Activated CD4-positive, alpha-beta memory T cell treated with anti-CD3 and anti-CD28 coated beads, Interleukin-2, amount 10 ng/mL, durations not matched to agents 7 days and 5 days (primary cell): ENCODE measurements at regions not wholly inside any gene's neighbourhood (a gene's known extent, or its start where the extent isn't known, plus 50 kb on each side); places are given as distances from the start of the nearest gene placed in this dataset.

Experiments
- CTCF ChIA-PET: fragments of 350-600 bp; sonication (Branson Sonifier 250); formaldehyde crosslinking; loops from one replicate; lab custom pipeline; 2021; ENCODE audit warnings: antibody characterized with exemption, inconsistent platforms; lab: Charles Lee
- POLR2A ChIA-PET: fragments of 350-600 bp; sonication (Branson Sonifier 250); formaldehyde crosslinking; loops from one replicate; lab custom pipeline; 2021; ENCODE audit warnings: antibody characterized with exemption; lab: Charles Lee
- DNase-seq: peaks from one replicate; pipeline ENCODE4 v3.0.0-alpha.2; 2020
- H3K27ac Mint-ChIP-seq: one replicate; pipeline ENCODE4 v1.8.0; 2021; ENCODE audit warnings: mild to moderate bottlenecking, mixed read lengths
- H3K27me3 Mint-ChIP-seq: one replicate; pipeline ENCODE4 v1.8.0; 2021; ENCODE audit warnings: mixed read lengths
- H3K36me3 Mint-ChIP-seq: one replicate; pipeline ENCODE4 v1.8.0; 2021; ENCODE audit warnings: low read depth, mixed read lengths
- H3K4me1 Mint-ChIP-seq: one replicate; pipeline ENCODE4 v1.8.0; 2021; ENCODE audit warnings: mixed read lengths
- H3K4me3 Mint-ChIP-seq: one replicate; pipeline ENCODE4 v1.8.0; 2021; ENCODE audit warnings: mild to moderate bottlenecking, mixed read lengths
- H3K9me3 Mint-ChIP-seq: one replicate; pipeline ENCODE4 v1.8.0; 2021; ENCODE audit warnings: mixed read lengths

DNA sequence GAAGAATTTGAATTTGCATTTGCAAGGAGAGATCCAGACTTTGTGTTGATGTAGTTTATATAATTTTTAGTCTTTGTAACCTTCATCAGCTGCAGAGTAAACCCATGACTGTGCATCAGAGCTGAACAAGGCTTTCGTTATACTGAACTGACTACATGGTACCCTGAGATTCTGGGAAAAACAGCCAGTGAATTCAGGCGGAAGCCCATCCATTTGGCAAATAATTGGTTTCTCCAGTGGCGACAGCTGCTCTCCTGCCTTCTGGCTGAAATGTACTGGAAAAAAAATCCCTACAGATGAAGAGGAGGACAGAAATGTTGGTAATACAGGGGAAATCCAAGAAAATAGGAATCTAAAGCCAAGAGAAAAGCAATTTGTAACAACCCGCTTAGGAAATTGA, 657.5 kb upstream of the CDH7 start:
- ChIA-PET CTCF (no interaction called here), POLR2A (no interaction called here)
- Mint-ChIP-seq H3K4me3 (no peak overlapping the region), H3K27me3 (no peaks in the 10 kb centered on the region), H3K4me1 (no peaks in the 10 kb centered on the region), H3K27ac (no peak overlapping the region), H3K9me3 (peaks cover 7% of the 10 kb centered on the region), H3K36me3 (no peaks in the 10 kb centered on the region)
- no peak for DNase-seq

DNA sequence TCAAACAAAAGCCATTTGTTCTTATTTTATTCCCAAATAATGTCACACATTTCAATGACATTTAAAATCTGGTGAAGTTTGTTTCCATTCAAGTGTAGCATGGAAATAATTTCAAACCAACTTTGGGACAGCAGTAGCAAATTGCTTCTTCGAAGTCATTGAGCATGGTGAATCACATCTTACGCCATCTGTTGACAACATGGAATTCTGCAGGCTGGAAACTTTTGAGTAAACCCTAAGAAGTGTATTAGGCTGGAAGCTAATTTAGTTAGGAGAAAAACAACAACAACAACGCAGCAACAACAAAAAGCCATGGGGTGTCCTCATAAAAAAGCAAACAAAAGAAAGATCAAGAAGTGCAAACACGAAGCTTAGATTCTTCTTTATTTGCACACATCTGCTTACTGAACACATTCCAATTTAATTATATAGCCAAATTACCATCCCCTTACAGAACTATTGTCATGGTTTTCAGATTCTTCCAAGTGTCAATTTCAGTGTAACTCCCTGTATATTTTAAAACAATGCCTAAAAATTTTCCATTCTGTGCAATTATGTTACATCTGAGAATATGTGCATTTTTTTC, 659.0 kb upstream of the CDH7 start:
- no peaks in the 10 kb centered on the region for H3K4me1 Mint-ChIP-seq
- no peak for DNase-seq
- H3K4me3 Mint-ChIP-seq = no peak overlapping the region
- H3K27ac Mint-ChIP-seq = no peak overlapping the region
- no peaks in the 10 kb centered on the region for H3K27me3 Mint-ChIP-seq
- CTCF ChIA-PET = no interaction called here
- H3K9me3 Mint-ChIP-seq = peaks cover 7% of the 10 kb centered on the region
- no peaks in the 10 kb centered on the region for H3K36me3 Mint-ChIP-seq
- POLR2A ChIA-PET = no interaction called here

DNA sequence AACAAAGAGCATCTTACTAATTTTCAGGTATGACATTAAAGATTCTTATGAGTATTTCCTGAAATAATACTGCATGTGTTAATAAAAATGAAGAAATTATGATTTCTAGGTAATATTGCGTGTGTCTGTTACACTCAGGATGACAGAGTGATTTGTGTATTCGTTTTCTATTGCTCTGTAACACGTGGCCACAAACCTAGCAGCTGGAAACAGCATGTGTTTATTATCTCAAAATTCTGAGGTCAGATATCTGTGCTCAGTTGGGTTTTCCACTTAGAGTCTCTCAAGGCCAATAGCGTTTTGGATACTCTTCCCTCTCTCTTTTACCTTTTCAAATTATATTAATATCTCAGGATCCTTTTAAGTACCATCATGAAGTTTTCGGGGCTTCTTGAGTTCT, 667.9 kb upstream of the CDH7 start:
- Mint-ChIP-seq H3K36me3 (no peaks in the 10 kb centered on the region), H3K4me3 (no peak overlapping the region), H3K9me3 (no peaks in the 10 kb centered on the region), H3K4me1 (no peaks in the 10 kb centered on the region), H3K27me3 (no peaks in the 10 kb centered on the region), H3K27ac (no peak overlapping the region)
- ChIA-PET POLR2A (no interaction called here), CTCF (no interaction called here)
- no peak for DNase-seq

DNA sequence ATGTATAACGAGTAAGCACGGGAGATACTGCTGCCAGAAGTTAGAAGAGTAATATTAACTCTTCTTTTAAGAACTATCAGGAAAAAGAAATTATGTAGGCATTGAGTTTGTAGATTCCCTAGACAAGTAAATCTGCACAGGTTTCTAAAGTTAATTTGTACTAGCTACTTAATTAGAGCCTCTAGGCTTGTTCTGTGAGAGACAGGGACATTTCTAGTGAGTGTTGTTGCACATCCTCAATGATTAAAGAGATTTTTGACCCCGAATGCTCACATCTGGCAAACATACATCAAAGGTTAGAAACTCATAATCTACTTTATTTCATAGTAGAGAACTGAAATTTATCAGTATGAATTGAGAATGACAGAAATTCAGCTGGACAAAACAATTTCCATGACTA, 669.0 kb upstream of the CDH7 start:
- Mint-ChIP-seq H3K4me3 (no peak overlapping the region), H3K36me3 (no peaks in the 10 kb centered on the region), H3K27ac (no peak overlapping the region), H3K4me1 (no peaks in the 10 kb centered on the region), H3K9me3 (no peaks in the 10 kb centered on the region), H3K27me3 (no peaks in the 10 kb centered on the region)
- POLR2A ChIA-PET = no interaction called here
- CTCF ChIA-PET = no interaction called here
- no peak for DNase-seq

DNA sequence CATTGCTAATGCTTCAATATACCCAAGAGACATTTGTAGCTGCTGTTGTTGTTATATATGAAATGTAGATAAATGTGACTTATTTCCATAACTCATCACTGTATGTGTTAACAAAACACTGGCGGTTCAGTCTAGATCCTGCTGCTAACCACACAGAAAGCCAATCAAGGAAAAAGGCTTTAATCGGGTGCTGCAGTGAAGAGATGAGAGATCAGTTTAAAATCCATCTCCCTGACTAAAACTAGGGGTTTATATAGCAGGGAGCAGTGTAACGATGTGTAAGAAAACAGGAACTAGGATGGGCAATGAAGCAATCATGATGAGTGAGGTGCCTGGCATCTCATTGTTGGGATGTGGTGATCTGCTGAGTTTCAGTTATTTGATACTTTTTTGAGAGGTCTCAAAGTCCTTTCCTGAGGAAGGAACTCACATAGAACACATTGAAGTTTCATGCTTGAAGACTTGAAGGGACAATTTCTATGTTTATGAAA, 677.7 kb upstream of the CDH7 start:
- no peak for DNase-seq
- H3K4me3 Mint-ChIP-seq = no peak overlapping the region
- H3K36me3 Mint-ChIP-seq = no peaks in the 10 kb centered on the region
- ChIA-PET CTCF (no interaction called here), POLR2A (no interaction called here)
- H3K9me3 Mint-ChIP-seq = peaks cover 9% of the 10 kb centered on the region
- H3K4me1 Mint-ChIP-seq = no peaks in the 10 kb centered on the region
- H3K27me3 Mint-ChIP-seq = no peaks in the 10 kb centered on the region
- no peak overlapping the region for H3K27ac Mint-ChIP-seq

DNA sequence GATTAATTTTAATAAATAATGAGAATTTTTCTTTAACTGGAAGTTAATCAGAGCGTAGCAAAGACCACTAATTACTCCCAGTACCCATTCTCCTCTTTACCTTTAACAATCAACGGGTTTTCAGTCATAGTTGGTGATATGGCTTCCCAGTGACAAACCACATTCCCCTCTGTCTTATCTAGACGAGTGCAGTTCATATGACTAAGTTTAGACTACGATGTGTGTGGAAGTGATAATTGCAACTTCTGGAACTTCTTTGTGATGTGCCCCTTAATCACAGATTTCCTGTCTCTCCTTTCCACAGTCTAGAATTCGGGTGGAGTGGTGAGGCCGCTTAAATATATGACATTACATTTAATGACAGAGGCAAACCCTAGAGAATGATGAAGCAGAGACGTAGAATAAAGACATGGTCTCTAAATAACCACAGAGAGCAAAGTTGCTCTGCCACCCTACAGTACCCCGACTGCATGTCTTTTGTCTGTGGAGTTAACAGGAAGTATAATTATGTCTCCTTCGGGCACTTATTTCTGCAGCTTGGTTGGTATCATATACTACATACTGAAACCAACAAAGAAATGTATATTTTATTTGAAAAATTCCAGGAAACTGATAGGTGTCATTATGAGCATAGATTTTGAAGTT, 693.3 kb upstream of the CDH7 start:
- no peaks in the 10 kb centered on the region for H3K4me1 Mint-ChIP-seq
- H3K4me3 Mint-ChIP-seq = no peak overlapping the region
- no peaks in the 10 kb centered on the region for H3K36me3 Mint-ChIP-seq
- ChIA-PET CTCF (no interaction called here), POLR2A (no interaction called here)
- no peak for DNase-seq
- H3K27ac Mint-ChIP-seq = no peak overlapping the region
- H3K27me3 Mint-ChIP-seq = no peaks in the 10 kb centered on the region
- peaks cover 7% of the 10 kb centered on the region for H3K9me3 Mint-ChIP-seq

DNA sequence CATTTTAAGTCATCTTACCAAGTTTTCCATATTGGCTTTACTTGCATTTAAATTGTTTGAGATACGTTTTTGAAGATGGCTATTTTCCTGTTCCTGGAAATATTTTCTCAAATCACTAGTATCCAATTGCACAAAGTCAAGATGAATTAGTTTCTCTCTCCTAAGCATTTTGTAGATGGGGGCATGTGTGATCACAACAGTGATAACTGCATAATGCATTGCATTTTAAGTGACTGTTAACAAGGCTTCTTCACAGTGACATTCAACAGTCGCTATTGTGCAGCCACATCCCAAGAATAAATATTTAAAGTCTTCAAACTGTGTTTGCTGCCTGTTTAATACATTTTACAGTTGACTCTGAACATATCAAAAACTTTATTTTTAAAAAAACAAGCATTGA, 694.2 kb upstream of the CDH7 start:
- ChIA-PET CTCF (no interaction called here), POLR2A (no interaction called here)
- Mint-ChIP-seq H3K27me3 (no peaks in the 10 kb centered on the region), H3K36me3 (no peaks in the 10 kb centered on the region), H3K4me3 (no peak overlapping the region), H3K9me3 (peaks cover 7% of the 10 kb centered on the region), H3K4me1 (no peaks in the 10 kb centered on the region), H3K27ac (no peak overlapping the region)
- no peak for DNase-seq

DNA sequence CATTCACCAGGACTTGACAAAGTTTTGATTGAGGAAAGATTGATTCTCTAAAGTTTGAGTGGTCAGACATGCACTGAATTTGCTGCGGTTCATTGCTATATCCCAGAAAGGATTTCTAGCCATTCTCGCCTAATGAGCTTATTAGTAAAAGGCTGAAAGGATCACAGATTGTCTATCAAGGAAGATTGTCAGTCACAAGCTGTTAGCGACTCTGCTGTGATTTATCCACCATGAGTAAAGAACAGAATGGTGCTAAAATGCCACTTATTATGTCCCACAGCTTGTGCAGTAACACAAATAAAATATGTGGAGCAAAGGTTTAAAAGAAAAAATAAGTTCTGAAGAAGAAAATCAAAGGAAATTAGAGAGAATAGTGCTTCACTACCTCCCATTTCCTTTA, 701.2 kb upstream of the CDH7 start:
- POLR2A ChIA-PET = no interaction called here
- no peak overlapping the region for H3K4me3 Mint-ChIP-seq
- CTCF ChIA-PET = no interaction called here
- H3K4me1 Mint-ChIP-seq = no peaks in the 10 kb centered on the region
- no peak overlapping the region for H3K27ac Mint-ChIP-seq
- peaks cover 4% of the 10 kb centered on the region for H3K9me3 Mint-ChIP-seq
- no peak for DNase-seq
- no peaks in the 10 kb centered on the region for H3K27me3 Mint-ChIP-seq
- no peaks in the 10 kb centered on the region for H3K36me3 Mint-ChIP-seq

DNA sequence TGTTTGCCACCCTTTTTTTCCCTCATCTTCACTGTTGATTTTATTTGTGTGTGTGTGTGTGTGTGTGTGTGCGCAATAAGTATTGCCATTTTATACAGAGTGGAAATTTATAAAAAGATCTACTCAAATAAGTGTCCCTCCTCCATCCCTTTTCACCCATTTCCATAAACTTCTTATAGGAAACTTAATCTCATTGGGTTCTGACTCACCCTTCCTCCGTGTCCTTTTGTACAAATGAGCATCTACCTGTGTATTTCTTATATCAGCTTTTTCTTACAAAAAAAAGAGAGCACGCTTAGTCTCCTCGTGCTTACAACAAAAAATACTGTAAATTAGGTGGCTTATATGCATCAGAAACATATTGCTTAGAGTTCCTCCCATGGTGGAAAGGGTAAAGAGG, 711.2 kb upstream of the CDH7 start:
- CTCF ChIA-PET = no interaction called here
- no peak overlapping the region for H3K27ac Mint-ChIP-seq
- POLR2A ChIA-PET = no interaction called here
- peaks cover 4% of the 10 kb centered on the region for H3K9me3 Mint-ChIP-seq
- no peak overlapping the region for H3K4me3 Mint-ChIP-seq
- no peaks in the 10 kb centered on the region for H3K4me1 Mint-ChIP-seq
- no peaks in the 10 kb centered on the region for H3K36me3 Mint-ChIP-seq
- DNase-seq = no peak
- H3K27me3 Mint-ChIP-seq = no peaks in the 10 kb centered on the region

DNA sequence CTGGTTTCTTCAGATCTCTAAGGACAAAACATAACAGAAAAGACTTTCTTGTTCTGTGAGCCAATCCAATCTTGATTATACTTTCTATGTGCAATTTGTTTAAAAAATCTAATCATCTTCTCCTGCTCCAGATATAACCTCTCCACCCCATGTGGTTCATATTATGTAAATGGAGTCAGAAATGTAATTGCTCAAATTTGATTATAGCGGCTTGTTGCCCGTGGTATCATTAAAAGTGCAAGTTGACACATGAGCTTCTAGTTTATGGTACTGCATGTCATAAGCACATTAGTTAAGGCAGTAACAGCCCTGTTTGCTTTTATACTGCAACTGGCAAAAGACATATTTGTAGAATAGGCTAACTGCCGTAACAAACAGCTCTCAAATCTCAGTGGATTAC, 715.1 kb upstream of the CDH7 start:
- H3K4me1 Mint-ChIP-seq = no peaks in the 10 kb centered on the region
- CTCF ChIA-PET = no interaction called here
- POLR2A ChIA-PET = no interaction called here
- no peaks in the 10 kb centered on the region for H3K36me3 Mint-ChIP-seq
- no peak overlapping the region for H3K4me3 Mint-ChIP-seq
- H3K9me3 Mint-ChIP-seq = peaks cover 1% of the 10 kb centered on the region
- H3K27ac Mint-ChIP-seq = no peak overlapping the region
- no peak for DNase-seq
- H3K27me3 Mint-ChIP-seq = no peaks in the 10 kb centered on the region

DNA sequence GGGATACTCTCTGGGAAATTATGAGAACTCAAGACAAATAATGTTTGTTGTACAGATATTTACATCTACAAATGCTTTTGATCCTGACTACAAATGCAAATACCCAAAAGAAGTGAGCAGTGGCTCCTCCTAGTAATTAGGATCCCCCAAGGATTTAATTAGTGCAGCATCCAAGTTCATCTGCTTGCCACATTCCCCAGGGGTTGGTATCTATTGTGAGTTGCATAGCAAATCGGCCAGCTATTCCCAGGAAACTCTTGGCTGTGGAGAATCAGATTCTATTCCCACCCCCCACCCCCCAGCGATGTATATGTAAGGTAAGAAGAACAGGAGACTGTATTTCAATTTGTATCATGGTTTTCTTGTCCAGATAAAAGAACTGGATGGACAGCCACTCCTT, 725.1 kb upstream of the CDH7 start:
- no peaks in the 10 kb centered on the region for H3K36me3 Mint-ChIP-seq
- peaks cover 6% of the 10 kb centered on the region for H3K9me3 Mint-ChIP-seq
- no peak for DNase-seq
- POLR2A ChIA-PET = no interaction called here
- H3K4me3 Mint-ChIP-seq = no peak overlapping the region
- H3K27me3 Mint-ChIP-seq = no peaks in the 10 kb centered on the region
- no peaks in the 10 kb centered on the region for H3K4me1 Mint-ChIP-seq
- H3K27ac Mint-ChIP-seq = no peak overlapping the region
- CTCF ChIA-PET = no interaction called here

DNA sequence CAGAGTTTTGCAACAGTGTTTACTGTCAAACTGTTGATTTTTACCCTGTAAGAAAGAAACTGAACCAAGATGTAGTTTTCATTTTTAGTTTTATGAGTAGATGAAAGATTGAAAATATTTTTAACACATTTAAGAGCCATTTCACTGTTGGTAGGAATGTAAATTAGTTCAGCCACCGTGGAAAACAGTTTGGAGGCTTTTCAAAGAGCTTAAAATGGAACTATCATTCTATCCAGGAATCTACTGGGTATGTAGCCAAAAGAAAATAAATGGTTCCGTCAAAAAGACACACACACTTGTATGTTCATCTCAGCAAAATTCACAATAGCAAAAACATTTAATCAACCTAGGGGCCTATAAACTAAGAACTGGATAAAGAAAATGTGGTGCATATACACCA, 729.8 kb upstream of the CDH7 start:
- no peaks in the 10 kb centered on the region for H3K36me3 Mint-ChIP-seq
- ChIA-PET CTCF (no interaction called here), POLR2A (no interaction called here)
- DNase-seq = no peak
- H3K9me3 Mint-ChIP-seq = peaks cover 7% of the 10 kb centered on the region
- no peaks in the 10 kb centered on the region for H3K27me3 Mint-ChIP-seq
- H3K4me3 Mint-ChIP-seq = no peak overlapping the region
- no peak overlapping the region for H3K27ac Mint-ChIP-seq
- H3K4me1 Mint-ChIP-seq = no peaks in the 10 kb centered on the region

DNA sequence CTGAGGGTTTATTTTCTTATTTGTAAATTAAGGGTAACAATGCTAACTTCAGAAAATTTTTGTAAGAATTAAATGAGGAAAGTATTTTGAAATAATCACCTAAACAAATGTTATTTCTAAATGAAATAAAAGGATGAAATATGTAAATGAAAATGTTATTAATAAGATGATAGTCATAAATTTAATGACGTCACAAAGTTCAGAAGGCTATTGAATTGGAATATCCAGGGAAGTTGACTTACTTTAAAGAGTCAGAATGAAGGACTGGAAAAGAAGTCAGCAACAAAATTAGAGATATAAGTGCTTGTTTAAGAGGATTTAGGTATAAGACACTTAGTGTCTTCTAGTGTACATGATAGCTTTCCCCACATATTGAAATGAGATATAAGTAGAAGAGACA, 732.6 kb upstream of the CDH7 start:
- no peak for DNase-seq
- Mint-ChIP-seq H3K4me3 (no peak overlapping the region), H3K9me3 (peaks cover 11% of the 10 kb centered on the region), H3K36me3 (no peaks in the 10 kb centered on the region), H3K27ac (no peak overlapping the region), H3K4me1 (no peaks in the 10 kb centered on the region), H3K27me3 (no peaks in the 10 kb centered on the region)
- CTCF ChIA-PET = no interaction called here
- POLR2A ChIA-PET = no interaction called here

DNA sequence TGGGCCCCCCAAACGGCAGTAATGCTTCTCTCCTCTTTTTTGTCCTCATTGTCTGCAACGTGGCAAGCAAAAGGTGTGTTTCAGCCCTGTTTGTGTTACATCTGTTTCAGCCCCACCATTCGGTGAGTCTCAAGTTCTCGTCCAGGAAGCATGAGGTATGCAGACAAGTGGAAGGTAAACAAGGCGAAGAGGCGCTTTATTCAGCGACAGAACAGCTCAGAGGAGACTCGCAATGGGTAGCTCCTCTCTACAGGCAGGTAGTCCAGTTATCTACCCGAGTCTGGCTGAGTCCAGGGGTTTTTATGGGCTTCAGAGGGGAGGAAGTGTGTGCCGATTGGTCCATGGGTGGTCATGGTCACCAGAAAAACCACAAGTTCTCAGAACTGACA, 733.4 kb upstream of the CDH7 start:
- ChIA-PET POLR2A (no interaction called here), CTCF (no interaction called here)

More for the DNA sequence above, 733.4 kb upstream of the CDH7 start:
- Mint-ChIP-seq H3K27me3 (no peaks in the 10 kb centered on the region), H3K4me3 (no peak overlapping the region), H3K4me1 (no peaks in the 10 kb centered on the region), H3K36me3 (no peaks in the 10 kb centered on the region), H3K9me3 (peaks cover 11% of the 10 kb centered on the region), H3K27ac (no peak overlapping the region)
- DNase-seq = no peak
